Choroid plexus epithelial cell (primary cell): ENCODE measurements at regions not wholly inside any gene's neighbourhood (a gene's known extent, or its start where the extent isn't known, plus 50 kb on each side); places are given as distances from the start of the nearest gene placed in this dataset.
A peak's percentile ranks its signal among the peaks of the same experiment; 100 is the strongest.

ENCODE experiments used
- DNase-seq: peaks from one replicate; pipeline ENCODE4 v3.0.0-alpha.2; 2010; ENCODE audit warnings: low read depth
- H3K4me3 ChIP-seq: 2 replicates; pipeline ENCODE4 v1.5.1; 2011; ENCODE audit warnings: low read depth, mild to moderate bottlenecking, control low read depth, low read length, moderate library complexity
- CTCF ChIP-seq: conservative IDR thresholded peaks from 2 replicates; pipeline ENCODE4 v1.5.1; 2011; ENCODE audit warnings: low read depth, mild to moderate bottlenecking, control low read depth, inconsistent platforms, low read length, moderate library complexity

GRCh38 chr4:128366212-128366611 lies 78.6 kb upstream of the PGRMC2 start:
- TF ChIP-seq CTCF, result no peak
- no peak overlapping the region for H3K4me3 ChIP-seq
- DNase-seq, result no peak

- no peak overlapping the region for H3K4me3 ChIP-seq
- DNase-seq, result no peak
- TF ChIP-seq CTCF, result no peak
Measured at GRCh38 chr4:128364565-128364964, 77.0 kb upstream of the PGRMC2 start.

GRCh38 chr4:128363966-128364365 lies 76.4 kb upstream of the PGRMC2 start:
- no peak for TF ChIP-seq CTCF
- no peak overlapping the region for H3K4me3 ChIP-seq
- no peak for DNase-seq

GRCh38 chr4:128362760-128363159 lies 75.1 kb upstream of the PGRMC2 start:
- TF ChIP-seq CTCF, result no peak
- no peak for DNase-seq
- no peak overlapping the region for H3K4me3 ChIP-seq

GRCh38 chr4:128359422-128359821 lies 71.8 kb upstream of the PGRMC2 start:
- no peak overlapping the region for H3K4me3 ChIP-seq
- no peak for TF ChIP-seq CTCF
- no peak for DNase-seq

GRCh38 chr4:128358913-128359279 lies 71.3 kb upstream of the PGRMC2 start:
- DNase-seq, result no peak
- H3K4me3 ChIP-seq, result no peak overlapping the region
- TF ChIP-seq CTCF, result no peak

GRCh38 chr4:128358231-128358912 lies 70.8 kb upstream of the PGRMC2 start:
- no peak overlapping the region for H3K4me3 ChIP-seq
- TF ChIP-seq CTCF, result no peak
- DNase-seq, result peak; percentile 82
